Activated naive CD4-positive, alpha-beta T cell treated with anti-CD3 and anti-CD28 coated beads, Interleukin-2, amount 50 U/mL, for 16 hours (primary cell): ENCODE measurements at regions not wholly inside any gene's neighbourhood (a gene's known extent, or its start where the extent isn't known, plus 50 kb on each side); places are given as distances from the start of the nearest gene placed in this dataset.
"Not testable (repeated sequence)": the region's sequence is repeated elsewhere in the genome, so short reads cannot be mapped to it uniquely, and the experiment has no call there.

Experiments
- DNase-seq: peaks from one replicate; pipeline ENCODE4 v3.0.0-alpha.2; 2020

- not testable (repeated sequence) for DNase-seq
Observed at GRCh38 chr5:62243046-62243445, 63.0 kb upstream of the KIF2A start.

GRCh38 chr5:62248192-62248591 is 57.8 kb upstream of the KIF2A start:
- not testable (repeated sequence) for DNase-seq

- DNase-seq, result not testable (repeated sequence)
Observed at GRCh38 chr5:62250085-62250484, 55.9 kb upstream of the KIF2A start.

DNA sequence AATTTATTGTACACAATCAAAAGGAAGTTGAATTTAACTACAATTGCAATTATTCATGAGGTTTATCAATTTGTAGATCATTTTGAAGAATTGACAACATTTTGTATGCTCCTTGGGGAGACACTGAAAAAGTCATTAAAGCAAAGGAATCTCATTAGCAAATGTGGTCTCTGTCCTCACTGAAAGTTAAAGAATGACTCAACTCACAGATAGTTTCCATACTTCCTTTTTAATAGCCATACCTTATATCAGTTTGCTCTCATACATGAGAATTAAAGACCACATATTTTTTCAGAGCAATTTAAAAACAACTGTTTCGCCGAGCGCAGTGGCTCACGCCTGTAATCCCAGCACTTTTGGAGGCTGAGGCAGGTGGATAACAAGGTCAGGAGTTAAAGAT is 55.1 kb upstream of the KIF2A start:
- DNase-seq, result not testable (repeated sequence)

DNA sequence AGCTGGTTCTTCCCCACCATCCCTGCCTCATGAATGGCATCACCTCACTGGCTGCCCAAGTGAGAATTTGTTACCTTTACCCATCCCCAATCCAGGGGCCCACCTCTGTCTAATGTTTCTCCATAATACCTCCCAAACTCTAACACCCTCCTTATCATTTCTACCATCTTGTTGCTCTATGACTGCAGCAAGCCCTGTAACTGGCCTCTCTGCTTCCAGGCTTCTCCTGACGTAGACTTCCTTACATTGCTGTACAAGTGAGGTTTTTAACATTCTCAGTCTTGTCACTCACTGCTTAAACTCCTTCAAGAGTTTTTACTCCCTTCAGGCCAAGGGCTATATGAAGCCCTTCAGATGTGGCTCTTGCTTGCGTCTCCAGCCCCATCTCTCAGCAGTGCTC is 53.5 kb upstream of the KIF2A start:
- not testable (repeated sequence) for DNase-seq

DNA sequence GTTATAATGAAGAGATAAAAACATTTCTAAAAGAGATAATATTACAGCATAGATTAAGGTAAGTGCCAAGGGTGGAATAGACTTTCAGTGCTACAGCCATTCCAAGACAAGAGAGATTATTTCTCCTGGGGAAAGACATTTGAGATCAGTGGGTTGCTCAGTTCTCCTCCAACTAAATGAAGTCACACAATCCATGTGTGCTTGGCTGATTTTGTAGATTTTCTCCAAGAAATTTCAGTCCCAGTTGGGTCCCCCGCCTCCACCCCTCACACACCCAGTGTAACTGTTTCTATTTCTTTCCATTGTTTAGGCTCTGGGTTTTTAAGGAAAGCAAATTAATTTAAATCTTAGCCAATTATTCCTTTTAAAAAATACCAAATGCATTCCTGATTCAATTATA is 50.5 kb upstream of the KIF2A start:
- DNase-seq, result not testable (repeated sequence)

DNA sequence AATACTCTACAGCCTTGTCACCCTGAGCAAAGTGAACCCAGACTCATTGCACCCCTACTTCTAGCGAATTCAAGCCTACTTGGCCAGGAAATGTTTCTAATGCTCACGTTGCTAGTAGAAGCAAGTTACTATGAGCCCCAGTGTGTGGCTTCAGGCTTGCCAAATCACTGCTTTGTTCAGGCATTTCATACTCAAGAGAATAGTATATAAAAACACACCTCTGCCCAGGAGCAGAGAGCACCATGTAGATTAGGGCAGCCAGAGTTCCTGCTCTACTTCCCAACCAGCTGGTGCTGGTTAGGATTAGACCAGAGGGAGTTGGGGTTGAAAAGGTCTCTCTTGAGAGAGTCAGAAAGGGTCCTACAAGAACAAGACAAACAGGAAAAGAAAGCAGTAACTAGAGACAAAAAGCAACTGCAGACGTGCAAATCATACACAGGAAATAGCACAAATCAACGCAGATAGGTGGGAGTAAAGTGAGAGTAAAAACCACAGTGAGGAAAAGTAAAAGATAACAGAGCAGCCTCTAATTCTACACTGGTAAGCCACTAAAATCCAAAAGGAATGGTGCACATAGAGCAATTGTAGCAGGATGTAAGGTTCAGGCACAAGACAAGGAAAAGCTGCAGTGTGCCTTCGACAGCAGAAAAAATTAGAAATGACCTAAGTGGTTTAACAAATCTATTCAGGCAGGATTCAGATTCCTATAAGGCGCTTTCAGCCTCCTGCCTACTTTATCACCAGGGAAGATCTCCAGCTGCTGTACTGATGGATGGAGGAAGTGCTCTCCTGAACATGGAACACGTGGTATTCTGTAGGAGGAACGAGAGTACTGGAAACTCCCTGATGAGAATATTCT is 49.6 kb upstream of the KIF2A start:
- no peak for DNase-seq
